Inferior parietal cortex (tissue), 1 donor: ENCODE measurements at regions not wholly inside any gene's neighbourhood (a gene's known extent, or its start where the extent isn't known, plus 50 kb on each side); places are given as distances from the start of the nearest gene placed in this dataset.
"Not testable (repeated sequence)": the region's sequence is repeated elsewhere in the genome, so short reads cannot be mapped to it uniquely, and the experiment has no call there.

Experiments
- DNase-seq: peaks from one replicate; pipeline ENCODE4 v3.0.0-alpha.2; 2016; ENCODE audit errors: extremely low spot score

GRCh38 chr13:111501596-111502535 is 181.4 kb downstream of the TEX29 start:
- not testable (repeated sequence) for DNase-seq

DNA sequence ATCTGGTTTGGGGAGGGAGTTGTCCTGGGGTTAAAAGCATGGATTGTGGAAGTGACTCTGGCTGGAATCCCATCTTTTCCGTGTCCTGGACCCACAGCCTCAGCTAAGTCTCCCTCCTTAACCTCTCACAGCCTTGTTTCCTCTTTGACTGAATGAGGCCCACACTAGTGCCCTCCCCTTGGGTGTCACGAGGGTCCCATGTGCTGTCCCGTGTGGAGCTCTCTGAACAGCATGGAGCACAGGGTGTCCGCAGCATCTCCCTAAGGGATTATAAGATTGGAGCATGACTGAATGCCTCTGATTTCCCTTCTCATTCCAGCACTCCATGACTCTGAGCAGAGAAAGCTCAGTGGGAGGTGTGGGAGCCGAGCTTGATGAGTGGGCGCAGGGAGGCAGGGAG is 182.5 kb downstream of the TEX29 start:
- no peak for DNase-seq

DNA sequence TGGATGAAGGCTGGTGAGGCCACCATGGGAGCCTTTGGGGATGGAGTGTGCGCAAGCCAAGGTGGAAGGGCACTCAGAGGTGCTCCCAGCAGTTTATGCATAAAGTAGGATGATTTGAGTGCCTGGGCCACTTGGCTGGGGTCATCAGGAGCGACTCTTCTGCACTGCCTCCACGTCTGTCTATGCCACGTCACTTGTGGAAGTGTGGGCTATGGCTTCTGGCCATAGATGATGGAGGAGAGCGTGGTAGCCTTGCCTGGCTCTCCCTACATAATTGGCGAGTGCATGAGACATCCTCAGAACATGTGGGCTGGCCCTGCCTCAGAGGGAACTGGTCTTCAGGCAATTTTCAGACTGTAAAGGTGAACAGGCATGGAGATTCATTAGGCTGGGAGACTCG is 182.9 kb downstream of the TEX29 start:
- no peak for DNase-seq

DNA sequence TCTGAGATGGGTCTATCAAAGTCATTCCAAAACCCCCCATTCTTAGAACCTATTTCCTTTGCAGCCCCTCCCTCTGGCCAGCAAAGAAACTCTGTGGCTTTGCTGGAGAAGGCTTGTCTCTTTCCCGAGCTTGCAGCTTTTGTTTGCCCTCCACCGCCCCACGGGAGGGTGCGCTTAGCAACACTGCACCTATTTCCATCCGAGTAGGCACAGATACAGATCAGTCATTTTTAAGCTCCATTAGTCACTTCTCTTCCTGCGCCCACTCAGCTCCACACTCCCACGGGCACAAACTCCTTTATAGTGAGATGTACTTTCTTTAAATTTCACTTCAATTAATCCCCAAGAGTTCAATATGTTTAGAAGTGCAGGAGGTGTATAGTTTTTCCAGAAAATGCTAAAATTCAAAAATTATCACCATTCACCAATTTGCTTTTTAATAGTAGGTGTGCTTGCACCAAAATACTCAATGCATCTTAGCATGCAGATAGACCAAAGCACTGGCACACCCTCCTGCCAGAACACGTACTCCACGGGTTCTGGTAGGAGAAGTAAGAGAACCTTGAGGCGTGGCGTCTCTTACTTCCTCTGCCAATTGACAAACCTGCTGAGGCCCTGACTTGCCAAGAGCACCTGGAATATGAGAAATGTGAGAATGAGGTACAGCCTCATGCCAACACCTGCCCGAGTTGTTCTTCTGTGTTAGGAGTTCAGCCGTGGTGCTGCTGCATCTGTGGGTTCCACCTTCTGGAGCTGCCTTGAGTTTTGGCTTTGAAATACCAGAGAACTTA is 183.7 kb downstream of the TEX29 start:
- peak; percentile 9 for DNase-seq

DNA sequence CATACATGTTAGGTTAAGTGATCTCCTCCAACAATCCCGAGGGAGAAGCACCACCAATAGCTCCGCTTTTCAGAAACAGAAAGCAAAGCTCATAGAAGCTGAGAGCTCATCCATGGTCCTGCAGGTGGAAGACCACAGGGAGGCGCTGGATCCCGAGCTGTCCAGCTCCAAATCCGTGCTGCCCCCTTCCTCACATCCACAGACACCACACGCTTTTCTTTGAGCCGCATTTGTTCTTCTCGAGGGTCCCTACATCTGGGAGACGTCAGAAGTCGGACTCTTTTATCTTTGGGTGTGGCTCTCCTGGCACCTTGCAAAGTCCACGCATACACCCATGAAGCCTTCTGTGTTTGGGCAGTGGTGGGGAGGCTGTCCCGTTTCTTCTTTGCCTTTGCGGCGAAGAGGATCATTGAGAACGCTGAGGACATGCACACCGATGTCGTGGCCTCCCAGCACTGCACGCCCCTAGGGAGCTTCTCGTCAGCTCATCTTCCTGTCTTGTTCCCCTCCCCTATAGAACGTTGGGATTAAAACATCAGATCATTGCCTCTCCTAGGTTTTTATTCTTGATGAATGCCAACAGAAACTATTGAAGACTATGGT is 184.8 kb downstream of the TEX29 start:
- no peak for DNase-seq

- no peak for DNase-seq
Observed at GRCh38 chr13:111506125-111506524, 185.7 kb downstream of the TEX29 start.

DNA sequence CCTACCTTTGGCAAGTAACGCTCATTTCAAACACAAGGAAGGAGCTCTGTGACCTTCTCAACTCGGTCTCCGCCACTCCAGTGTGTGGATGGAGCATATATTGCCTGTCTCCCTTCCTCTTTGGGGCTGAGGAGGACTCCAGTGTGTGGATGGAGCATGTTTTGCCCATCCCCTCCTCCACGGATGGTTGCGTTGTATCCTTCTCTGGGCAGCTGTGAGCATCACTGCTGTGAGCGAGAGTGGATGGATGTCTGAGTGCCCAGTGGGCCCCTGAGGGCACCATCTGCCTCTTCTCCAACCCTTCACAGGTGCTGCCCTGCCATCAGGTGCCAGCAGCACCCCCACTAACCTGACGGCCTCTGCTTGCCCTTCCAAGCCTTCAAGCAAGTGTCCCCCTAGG is 186.2 kb downstream of the TEX29 start:
- DNase-seq, result no peak

GRCh38 chr13:111508164-111508870 is 187.9 kb downstream of the TEX29 start:
- DNase-seq, result no peak

GRCh38 chr13:111508902-111509509 is 188.6 kb downstream of the TEX29 start:
- no peak for DNase-seq

- no peak for DNase-seq
Observed at GRCh38 chr13:111510502-111511218, 190.2 kb downstream of the TEX29 start.

DNA sequence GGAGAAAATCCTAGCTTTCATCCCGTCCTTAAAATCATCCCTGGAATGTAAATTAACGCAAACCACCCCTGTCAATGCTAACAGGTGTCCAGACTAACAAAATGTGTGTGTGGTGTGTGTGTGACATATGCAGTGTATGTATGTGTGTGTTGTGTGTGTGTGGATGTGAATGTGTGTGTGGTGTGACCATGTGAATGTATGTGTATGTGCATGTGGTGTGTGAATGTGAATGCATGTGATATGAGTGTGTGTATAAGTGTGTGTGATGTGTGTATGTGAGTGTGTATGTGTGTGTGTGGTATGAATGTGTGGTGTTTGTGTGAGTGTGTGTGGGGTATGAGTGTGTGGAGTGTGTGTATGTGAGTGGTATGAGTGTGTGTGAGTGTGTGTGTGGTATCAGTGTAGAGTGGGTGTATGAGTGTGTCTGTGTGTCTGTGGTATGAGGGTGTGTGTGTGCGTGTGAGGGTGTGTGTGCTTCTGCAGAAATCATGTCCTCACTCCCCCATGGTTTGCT is 190.8 kb downstream of the TEX29 start:
- DNase-seq, result no peak

- DNase-seq, result no peak
Observed at GRCh38 chr13:111511805-111512504, 191.5 kb downstream of the TEX29 start.

- DNase-seq, result no peak
Observed at GRCh38 chr13:111512707-111513106, 192.3 kb downstream of the TEX29 start.

DNA sequence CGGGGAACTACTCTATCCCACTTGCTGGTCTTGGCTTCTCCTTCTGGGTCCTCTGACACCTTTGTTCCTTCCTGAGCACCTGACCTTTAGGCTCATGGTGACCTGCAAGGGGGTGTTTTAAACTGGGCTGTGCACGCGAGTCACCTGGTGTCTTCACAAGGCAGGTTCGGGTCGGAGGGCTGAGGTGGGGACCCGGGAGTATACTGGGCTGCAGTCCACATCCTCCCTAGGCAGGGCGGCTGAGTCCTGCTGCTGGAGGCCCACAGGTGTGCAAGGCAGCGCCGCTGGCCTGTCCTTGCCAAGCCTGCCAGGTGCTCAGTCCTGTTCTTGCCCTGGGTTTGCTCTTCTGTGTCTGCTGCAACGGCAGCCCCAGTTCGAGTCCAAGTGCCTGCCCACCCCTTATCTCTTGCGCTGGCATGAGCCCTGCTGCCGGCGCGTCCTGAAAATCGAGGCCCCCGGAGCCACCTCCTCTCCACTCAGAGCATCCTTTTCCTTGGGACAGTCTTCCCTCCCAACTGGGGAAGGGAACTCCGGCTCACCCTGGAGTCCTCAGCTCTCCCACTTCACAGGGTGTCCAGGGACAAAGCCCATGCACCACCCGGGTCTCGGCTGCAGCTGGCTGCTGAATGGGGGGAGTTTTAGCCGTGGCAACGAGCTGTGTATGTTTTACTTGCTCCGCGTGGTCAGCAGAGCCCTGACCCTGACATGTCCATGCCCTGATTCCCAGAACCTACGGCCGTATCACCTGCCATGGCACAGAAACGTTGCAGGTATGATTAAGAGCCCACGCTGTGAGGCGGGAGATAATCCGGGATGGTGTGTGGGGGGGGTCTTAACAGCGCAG is 193.5 kb downstream of the TEX29 start:
- no peak for DNase-seq

DNA sequence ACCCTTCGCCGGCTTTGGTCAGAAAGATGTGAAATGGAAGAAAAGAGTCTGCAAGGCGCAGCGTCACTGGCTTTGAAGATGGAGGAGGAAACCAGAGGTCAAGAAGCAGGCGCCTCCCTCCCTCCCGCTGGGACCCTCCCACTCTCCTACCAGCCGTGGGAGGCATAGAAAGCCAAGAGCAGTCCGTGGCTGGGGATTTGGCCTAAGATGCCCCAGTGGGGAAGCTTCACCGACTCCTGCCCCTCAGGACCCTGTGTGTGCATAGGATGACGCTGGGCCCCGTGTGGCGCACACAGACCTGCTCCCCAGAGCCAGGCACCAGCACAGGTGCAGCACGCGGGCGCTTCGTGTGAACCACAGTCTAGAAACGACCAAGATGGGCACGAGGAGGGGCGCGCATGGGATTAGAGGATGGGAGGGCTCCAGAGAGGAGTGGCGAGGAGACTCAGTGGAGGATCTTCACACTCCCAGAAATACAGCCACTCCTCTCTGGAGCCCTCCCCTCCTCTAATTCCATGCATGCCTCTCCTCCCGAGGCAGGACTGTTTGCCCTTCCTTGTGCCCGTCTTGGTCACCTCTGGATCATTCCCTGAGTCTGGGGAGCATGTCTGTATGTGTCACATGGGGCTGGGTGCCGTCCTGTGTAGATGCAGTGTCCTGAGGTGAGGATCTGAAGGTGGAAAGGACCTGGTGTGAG is 194.3 kb downstream of the TEX29 start:
- no peak for DNase-seq

DNA sequence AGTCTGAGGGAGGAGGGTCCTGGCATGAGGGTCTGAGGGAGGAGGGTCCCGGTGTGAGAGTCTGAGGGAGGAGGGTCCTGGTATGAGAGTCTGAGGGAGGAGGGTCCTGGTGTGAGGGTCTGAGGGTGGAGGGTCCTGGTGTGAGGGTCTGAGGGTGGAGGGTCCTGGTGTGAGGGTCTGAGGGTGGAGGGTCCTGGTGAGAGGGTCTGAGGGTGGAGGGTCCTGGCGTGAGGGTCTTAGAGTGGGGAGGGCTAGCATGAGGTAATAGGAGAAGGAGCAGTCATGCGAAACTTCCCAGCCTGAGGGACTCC is 194.8 kb downstream of the TEX29 start:
- DNase-seq, result no peak

- no peak for DNase-seq
Observed at GRCh38 chr13:111515635-111516034, 195.2 kb downstream of the TEX29 start.
